K562 (cell line): ENCODE measurements at regions not wholly inside any gene's neighbourhood (a gene's known extent, or its start where the extent isn't known, plus 50 kb on each side); places are given as distances from the start of the nearest gene placed in this dataset.

Experiments
- CSDE1 ChIP-seq, 2 experiments: fragments of 450-650 bp; IDR thresholded peaks; 2 replicates each; pipeline ENCODE4 v1.6.1; 2016; ENCODE audit warnings: mild to moderate bottlenecking in 1 of 2
- FOXJ3 ChIP-seq: sonication (generic); formaldehyde crosslinking; IDR thresholded peaks from 2 replicates; pipeline ENCODE4 v1.4.0; 2020; ENCODE audit warnings: mild to moderate bottlenecking, missing genetic modification reagents
- HNRNPLL ChIP-seq: fragments of 200-400 bp; formaldehyde crosslinking; IDR thresholded peaks from 2 replicates; pipeline ENCODE4 v1.6.1; 2017; ENCODE audit warnings: low read length, low read depth, mild to moderate bottlenecking; ENCODE audit not compliant: poor library complexity, severe bottlenecking
- KDM4B ChIP-seq, 2 experiments: fragments of 450-650 bp in 1 of 2; sonication (generic) in 1 of 2; IDR thresholded peaks; 2 replicates each; pipeline ENCODE4 v1.6.1; 2016 to 2017; ENCODE audit warnings: borderline replicate concordance in 2 of 2, antibody characterized with exemption in 1 of 2, low read depth in 1 of 2, mild to moderate bottlenecking in 1 of 2
- MCM7 ChIP-seq, 2 experiments: fragments of 450-650 bp; IDR thresholded peaks; 2 replicates each; pipeline ENCODE4 v1.6.1; 2016 to 2018
- NR1H2 ChIP-seq: sonication (generic); formaldehyde crosslinking; IDR thresholded peaks from 2 replicates; pipeline ENCODE4 v1.4.0; 2020; ENCODE audit warnings: mild to moderate bottlenecking, missing genetic modification reagents
- PCBP1 ChIP-seq: fragments of 200-400 bp; formaldehyde crosslinking; IDR thresholded peaks from 2 replicates; pipeline ENCODE4 v1.6.1; 2018; ENCODE audit warnings: mild to moderate bottlenecking, low read depth, low read length; ENCODE audit not compliant: poor library complexity, severe bottlenecking
- RBM14 ChIP-seq: fragments of 200-400 bp; formaldehyde crosslinking; IDR thresholded peaks from 2 replicates; pipeline ENCODE4 v1.6.1; 2018; ENCODE audit warnings: low read depth, mild to moderate bottlenecking, low read length, moderate library complexity, borderline replicate concordance; ENCODE audit not compliant: insufficient read depth
- ZC3H4 ChIP-seq: sonication (generic); formaldehyde crosslinking; IDR thresholded peaks from 2 replicates; pipeline ENCODE4 v1.9.0; 2021; ENCODE audit warnings: missing genetic modification reagents, borderline replicate concordance
- TF ChIP-seq, protein P1 (sequence below): fragments of 450-650 bp; formaldehyde crosslinking; conservative IDR thresholded peaks from 2 replicates; pipeline ENCODE4 v1.4.0; 2022; ENCODE audit warnings: mild to moderate bottlenecking, missing genetic modification characterization
- TF ChIP-seq, protein P2 (sequence below), 2 experiments: fragments of 450-650 bp; formaldehyde crosslinking in 1 of 2; IDR thresholded peaks; 2 replicates each; pipeline versions ENCODE4 v1.4.0 to v1.6.1; 2014 to 2020; ENCODE audit warnings: mild to moderate bottlenecking in 2 of 2, borderline replicate concordance in 1 of 2, low read depth in 1 of 2
- TF ChIP-seq, protein P3 (sequence below): IDR thresholded peaks from 2 replicates; pipeline ENCODE4 v1.6.1; 2011; ENCODE audit not compliant: insufficient read length; ENCODE audit errors: extremely low read depth
- TF ChIP-seq, protein P4 (sequence below): sonication (generic); formaldehyde crosslinking; IDR thresholded peaks from 2 replicates; pipeline ENCODE4 v1.8.1; 2023; ENCODE audit warnings: missing genetic modification reagents, mild to moderate bottlenecking, borderline replicate concordance

DNA sequence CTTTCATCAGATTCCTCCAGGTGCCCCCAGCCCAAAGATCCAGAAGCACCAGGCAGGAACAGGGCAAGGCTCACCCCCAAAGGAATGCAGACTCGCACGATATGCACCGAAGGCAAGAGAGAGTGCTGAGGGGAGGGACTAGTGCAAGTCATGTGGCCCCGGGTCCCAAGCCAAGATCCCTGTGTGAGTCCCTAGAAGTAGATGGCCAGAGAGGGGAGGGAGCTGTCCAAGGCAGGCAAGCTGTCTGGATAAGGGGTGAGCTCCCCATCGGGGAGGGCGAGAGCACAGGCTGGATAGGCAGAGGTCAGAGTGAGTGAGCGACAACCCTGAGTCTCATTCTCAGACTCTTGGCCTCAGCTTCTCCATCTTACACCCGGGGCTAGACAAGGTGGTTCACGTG, 171.5 kb upstream of the LINGO1 start (continued):
- TF ChIP-seq, protein P1, sequence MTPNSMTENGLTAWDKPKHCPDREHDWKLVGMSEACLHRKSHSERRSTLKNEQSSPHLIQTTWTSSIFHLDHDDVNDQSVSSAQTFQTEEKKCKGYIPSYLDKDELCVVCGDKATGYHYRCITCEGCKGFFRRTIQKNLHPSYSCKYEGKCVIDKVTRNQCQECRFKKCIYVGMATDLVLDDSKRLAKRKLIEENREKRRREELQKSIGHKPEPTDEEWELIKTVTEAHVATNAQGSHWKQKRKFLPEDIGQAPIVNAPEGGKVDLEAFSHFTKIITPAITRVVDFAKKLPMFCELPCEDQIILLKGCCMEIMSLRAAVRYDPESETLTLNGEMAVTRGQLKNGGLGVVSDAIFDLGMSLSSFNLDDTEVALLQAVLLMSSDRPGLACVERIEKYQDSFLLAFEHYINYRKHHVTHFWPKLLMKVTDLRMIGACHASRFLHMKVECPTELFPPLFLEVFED (CRISPR knock-in tag), result no peak
- no peak for TF ChIP-seq NR1H2 (CRISPR knock-in tag)
- TF ChIP-seq, protein P2, sequence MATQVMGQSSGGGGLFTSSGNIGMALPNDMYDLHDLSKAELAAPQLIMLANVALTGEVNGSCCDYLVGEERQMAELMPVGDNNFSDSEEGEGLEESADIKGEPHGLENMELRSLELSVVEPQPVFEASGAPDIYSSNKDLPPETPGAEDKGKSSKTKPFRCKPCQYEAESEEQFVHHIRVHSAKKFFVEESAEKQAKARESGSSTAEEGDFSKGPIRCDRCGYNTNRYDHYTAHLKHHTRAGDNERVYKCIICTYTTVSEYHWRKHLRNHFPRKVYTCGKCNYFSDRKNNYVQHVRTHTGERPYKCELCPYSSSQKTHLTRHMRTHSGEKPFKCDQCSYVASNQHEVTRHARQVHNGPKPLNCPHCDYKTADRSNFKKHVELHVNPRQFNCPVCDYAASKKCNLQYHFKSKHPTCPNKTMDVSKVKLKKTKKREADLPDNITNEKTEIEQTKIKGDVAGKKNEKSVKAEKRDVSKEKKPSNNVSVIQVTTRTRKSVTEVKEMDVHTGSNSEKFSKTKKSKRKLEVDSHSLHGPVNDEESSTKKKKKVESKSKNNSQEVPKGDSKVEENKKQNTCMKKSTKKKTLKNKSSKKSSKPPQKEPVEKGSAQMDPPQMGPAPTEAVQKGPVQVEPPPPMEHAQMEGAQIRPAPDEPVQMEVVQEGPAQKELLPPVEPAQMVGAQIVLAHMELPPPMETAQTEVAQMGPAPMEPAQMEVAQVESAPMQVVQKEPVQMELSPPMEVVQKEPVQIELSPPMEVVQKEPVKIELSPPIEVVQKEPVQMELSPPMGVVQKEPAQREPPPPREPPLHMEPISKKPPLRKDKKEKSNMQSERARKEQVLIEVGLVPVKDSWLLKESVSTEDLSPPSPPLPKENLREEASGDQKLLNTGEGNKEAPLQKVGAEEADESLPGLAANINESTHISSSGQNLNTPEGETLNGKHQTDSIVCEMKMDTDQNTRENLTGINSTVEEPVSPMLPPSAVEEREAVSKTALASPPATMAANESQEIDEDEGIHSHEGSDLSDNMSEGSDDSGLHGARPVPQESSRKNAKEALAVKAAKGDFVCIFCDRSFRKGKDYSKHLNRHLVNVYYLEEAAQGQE (IDR thresholded peaks at IDR 0.05; ENCODE audit: borderline replicate concordance), result peak; percentile 54; the same call in 1 of the 2 replicates
- TF ChIP-seq, protein P2 (CRISPR knock-in tag; IDR thresholded peaks at IDR 0.05; ENCODE audit: low read depth), result no peak
- TF ChIP-seq MCM7 (IDR thresholded peaks at IDR 0.05), result no peak
- TF ChIP-seq CSDE1 (IDR thresholded peaks at IDR 0.05), result no peak
- no peak for TF ChIP-seq PCBP1
- no peak for TF ChIP-seq RBM14
- TF ChIP-seq, protein P3, sequence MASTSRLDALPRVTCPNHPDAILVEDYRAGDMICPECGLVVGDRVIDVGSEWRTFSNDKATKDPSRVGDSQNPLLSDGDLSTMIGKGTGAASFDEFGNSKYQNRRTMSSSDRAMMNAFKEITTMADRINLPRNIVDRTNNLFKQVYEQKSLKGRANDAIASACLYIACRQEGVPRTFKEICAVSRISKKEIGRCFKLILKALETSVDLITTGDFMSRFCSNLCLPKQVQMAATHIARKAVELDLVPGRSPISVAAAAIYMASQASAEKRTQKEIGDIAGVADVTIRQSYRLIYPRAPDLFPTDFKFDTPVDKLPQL, result no peak
- TF ChIP-seq HNRNPLL, result no peak
- TF ChIP-seq KDM4B (IDR thresholded peaks at IDR 0.05; ENCODE audit: borderline replicate concordance in 2 of 2, low read depth in 1 of 2), result no peak
- TF ChIP-seq, protein P4, sequence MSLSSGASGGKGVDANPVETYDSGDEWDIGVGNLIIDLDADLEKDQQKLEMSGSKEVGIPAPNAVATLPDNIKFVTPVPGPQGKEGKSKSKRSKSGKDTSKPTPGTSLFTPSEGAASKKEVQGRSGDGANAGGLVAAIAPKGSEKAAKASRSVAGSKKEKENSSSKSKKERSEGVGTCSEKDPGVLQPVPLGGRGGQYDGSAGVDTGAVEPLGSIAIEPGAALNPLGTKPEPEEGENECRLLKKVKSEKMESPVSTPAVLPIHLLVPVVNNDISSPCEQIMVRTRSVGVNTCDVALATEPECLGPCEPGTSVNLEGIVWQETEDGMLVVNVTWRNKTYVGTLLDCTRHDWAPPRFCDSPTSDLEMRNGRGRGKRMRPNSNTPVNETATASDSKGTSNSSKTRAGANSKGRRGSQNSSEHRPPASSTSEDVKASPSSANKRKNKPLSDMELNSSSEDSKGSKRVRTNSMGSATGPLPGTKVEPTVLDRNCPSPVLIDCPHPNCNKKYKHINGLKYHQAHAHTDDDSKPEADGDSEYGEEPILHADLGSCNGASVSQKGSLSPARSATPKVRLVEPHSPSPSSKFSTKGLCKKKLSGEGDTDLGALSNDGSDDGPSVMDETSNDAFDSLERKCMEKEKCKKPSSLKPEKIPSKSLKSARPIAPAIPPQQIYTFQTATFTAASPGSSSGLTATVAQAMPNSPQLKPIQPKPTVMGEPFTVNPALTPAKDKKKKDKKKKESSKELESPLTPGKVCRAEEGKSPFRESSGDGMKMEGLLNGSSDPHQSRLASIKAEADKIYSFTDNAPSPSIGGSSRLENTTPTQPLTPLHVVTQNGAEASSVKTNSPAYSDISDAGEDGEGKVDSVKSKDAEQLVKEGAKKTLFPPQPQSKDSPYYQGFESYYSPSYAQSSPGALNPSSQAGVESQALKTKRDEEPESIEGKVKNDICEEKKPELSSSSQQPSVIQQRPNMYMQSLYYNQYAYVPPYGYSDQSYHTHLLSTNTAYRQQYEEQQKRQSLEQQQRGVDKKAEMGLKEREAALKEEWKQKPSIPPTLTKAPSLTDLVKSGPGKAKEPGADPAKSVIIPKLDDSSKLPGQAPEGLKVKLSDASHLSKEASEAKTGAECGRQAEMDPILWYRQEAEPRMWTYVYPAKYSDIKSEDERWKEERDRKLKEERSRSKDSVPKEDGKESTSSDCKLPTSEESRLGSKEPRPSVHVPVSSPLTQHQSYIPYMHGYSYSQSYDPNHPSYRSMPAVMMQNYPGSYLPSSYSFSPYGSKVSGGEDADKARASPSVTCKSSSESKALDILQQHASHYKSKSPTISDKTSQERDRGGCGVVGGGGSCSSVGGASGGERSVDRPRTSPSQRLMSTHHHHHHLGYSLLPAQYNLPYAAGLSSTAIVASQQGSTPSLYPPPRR (CRISPR knock-in tag), result no peak
- TF ChIP-seq ZC3H4 (CRISPR knock-in tag), result no peak
- TF ChIP-seq FOXJ3 (CRISPR knock-in tag), result no peak
